Neural progenitor cell (in vitro differentiated cells): ENCODE measurements at regions not wholly inside any gene's neighbourhood (a gene's known extent, or its start where the extent isn't known, plus 50 kb on each side); places are given as distances from the start of the nearest gene placed in this dataset.

Experiments
- CTCF ChIP-seq: fragments of 200-600 bp; sonication (generic); IDR thresholded peaks from 2 replicates; pipeline ENCODE4 v1.5.1; 2017; ENCODE audit warnings: antibody characterized with exemption, mild to moderate bottlenecking
- EZH2phosphoT487 ChIP-seq: fragments of 200-600 bp; sonication (generic); IDR thresholded peaks from 2 replicates; pipeline ENCODE4 v1.6.1; 2017; ENCODE audit warnings: antibody characterized with exemption

DNA sequence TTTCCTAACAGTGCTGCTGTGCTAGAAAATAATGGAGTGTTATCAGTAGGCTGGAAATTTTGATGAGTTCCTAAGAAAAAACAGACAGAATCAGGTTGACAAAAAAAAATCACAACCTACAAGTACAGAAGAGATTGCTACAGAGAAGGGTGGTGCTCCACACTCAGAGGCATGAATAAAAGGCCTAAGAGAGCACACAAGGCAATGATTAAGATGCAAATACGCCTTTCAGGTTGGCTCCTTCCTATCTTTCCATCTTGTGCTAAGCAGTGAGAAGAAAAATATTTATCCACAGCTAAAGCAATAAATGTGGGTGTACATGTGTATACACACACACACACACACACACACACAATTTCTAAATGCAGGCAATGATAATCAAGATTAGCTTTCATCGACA, 130.6 kb upstream of the UBE2E3 start:
- TF ChIP-seq CTCF (no peak), EZH2phosphoT487 (no peak)
